NCI-H526 treated with DMSO at 0.1 percent for 48 hours (cell line): ENCODE measurements at regions not wholly inside any gene's neighbourhood (a gene's known extent, or its start where the extent isn't known, plus 50 kb on each side); places are given as distances from the start of the nearest gene placed in this dataset.

Experiments
- DNase-seq: peaks from one replicate; lab custom pipeline; 2025; lab: John Stamatoyannopoulos, UW

GRCh38 chr10:29117781-29118180 lies 171.1 kb upstream of the LYZL1 start:
- no peak for DNase-seq

DNA sequence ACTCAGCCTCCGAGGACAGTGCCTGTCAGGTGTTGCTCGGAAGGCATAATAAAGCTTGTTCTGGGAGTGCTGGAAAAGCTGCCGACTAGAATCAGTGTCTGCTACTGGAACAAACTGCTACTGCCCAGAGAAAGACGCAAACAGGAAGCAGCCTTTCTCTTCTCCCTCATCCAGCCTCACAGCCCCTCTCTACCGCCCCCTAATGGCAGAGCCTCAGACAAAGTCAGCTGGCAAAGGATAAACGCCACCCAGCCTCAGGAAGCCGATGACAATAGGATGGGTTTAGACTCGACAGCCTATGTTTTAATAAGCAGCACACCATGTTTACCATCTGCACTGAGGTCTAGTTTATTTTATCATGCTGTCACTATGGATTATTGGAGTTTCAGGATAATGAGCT lies 169.5 kb upstream of the LYZL1 start:
- no peak for DNase-seq

DNA sequence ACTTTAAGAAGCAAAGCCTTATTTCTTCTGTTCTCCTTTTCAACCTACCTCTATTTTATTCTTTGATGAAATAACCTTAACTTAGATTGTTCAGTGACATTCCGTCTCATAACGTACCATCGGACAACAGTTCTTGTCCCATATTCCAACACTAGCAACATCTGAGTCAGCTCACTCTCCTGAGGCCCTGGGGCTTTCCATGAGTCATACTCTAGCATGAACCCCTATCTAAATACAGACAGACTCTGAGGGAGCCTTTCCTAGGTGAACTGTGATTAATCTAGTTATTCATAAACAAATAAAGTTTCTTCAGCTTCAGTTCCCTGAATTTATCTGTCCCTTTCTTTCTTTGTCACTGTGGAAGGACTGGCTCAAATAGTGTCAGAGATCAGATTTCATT lies 168.7 kb upstream of the LYZL1 start:
- DNase-seq = no peak

DNA sequence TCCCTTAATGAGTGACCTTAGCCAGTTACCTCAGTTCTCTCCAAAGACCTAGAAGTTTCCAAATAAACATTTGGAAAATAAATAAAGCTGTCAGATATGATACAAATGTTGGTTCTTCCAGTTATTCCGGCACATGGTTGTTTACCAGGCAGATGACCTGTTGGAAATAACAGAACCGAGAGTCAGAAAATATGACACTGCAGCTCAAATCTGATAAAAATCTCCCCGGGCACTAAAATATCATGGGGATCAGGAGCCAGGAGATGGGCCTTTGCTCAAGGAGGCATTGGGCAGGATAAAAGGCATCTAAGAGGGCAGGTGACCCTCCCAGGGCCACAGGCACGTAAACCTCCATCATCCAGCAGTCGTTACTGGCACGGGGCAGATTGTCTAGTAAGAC lies 164.0 kb upstream of the LYZL1 start:
- DNase-seq = no peak

DNA sequence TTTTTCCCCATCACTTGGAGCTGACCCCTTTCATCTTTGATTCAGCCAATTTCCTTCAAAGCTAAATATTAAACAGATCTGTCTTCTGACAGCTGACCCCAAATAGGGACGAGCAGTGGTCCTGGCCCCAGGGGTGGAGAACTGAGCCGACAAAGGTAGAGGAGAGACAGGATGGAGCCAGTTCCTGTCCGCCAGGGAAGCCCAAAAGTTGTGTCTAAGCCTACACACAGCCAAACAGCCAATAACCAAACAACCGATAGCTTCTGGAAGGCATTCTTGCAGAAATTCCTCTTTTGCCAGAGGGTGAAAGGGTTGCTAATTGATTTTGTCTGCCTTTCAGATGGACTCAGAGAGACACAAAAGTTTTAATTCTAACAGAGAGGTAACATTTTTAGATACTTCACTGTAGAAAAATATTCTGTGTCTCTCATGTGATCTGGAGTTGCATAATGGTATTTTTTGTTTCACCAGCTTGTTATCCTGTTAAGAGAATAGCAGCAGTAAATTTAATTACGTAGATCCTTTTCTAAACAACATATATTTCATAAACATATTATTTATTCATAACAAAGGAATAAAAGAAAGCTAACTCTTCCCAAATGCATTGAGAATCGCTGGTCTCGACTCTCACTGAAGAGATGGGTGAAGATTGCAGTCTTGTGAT lies 161.7 kb upstream of the LYZL1 start:
- no peak for DNase-seq

- DNase-seq = no peak
Observed at GRCh38 chr10:29127731-29128130, 161.1 kb upstream of the LYZL1 start.

DNA sequence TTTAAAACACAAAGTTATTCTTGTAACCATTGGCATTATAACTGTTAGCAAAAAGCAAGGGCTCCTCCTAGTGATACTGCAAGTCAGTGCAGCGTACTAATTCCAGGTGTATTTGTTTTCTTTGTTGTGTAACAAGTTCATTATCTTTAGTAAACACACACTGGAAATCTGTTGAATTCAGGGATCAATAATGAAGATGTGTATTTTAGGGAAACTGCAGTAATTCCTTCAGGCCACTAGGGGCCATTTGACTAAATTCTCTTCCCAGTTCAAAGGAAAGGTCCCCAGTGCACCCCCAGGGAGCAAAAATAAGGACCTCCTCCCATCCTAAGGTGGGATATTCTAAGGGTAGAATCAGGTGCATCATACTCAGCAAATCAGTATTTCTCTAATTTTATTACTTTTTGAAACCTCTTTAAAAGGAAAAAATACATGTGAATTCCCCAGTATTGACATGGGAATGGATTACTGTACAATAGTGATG lies 158.6 kb upstream of the LYZL1 start:
- peak; percentile 1 for DNase-seq

DNA sequence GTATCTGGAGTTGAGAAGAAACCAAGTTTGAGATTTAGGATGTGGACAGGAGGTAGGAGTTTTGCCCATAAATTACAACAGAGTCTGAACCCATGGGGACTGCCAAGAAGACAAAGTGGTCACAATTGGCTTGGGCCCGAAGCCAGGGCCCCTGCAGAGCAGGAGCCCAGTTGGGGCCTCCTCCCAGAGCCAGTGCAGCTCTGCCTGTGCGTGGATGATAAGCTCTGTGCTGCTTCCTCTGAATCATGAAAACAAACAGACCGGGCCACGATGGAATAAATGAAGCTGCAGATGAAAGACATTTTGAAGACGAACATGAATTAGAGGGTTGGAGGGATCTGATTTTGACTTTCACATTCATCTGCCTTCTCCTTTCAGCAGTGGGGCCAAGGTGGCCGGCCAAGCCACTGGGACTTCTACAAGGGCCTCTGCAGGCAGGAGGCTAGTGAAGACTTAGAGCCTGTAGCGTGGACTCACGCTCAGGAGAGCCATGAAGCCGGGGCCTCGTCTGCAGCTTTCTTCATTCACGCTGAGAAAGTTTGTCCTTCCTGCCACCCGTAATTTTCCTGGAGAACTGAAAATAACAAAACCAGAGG lies 156.8 kb upstream of the LYZL1 start:
- DNase-seq = no peak

GRCh38 chr10:29132551-29133111 lies 156.2 kb upstream of the LYZL1 start:
- no peak for DNase-seq

DNA sequence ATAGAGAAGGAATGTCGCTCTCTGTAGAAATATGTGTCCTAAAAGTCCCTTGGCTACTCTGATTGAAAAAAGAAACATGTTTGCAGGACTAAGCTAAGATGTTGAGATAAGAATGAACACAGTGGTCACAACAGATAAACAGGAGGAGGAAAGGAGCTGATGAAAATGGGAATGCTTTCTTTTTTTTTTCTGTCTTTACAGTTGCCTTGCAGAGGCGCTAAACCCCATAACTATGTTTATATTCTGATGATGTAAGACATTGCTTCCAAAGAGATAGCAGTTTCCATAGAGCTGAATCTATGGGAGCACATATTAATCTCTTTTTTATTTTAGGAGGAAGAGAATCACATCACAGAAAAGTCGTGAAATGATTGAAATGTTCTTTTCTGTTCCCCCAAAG lies 153.5 kb upstream of the LYZL1 start:
- DNase-seq = no peak

- DNase-seq = no peak
Observed at GRCh38 chr10:29136411-29136810, 152.5 kb upstream of the LYZL1 start.

- no peak for DNase-seq
Observed at GRCh38 chr10:29140151-29140550, 148.7 kb upstream of the LYZL1 start.

DNA sequence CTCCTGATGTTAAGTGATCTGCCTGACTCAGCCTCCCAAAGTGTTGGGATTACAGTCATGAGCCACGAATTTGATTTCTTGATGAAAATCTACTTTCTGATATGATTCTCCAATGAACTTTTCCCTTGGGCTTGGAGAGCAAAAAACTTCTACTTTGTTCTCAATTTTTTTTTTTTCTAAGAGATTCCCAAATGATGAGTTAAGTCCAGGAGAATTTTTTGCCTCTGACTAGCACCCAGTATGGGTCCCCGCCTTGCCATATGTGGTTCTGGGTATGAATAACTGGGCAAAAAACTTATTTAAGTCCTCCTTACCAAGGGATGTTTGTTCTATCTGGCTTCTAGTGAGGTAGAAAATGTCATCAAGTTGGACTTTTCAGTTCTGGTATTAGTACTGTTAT lies 147.9 kb upstream of the LYZL1 start:
- no peak for DNase-seq

- DNase-seq = no peak
Observed at GRCh38 chr10:29141761-29142160, 147.1 kb upstream of the LYZL1 start.

DNA sequence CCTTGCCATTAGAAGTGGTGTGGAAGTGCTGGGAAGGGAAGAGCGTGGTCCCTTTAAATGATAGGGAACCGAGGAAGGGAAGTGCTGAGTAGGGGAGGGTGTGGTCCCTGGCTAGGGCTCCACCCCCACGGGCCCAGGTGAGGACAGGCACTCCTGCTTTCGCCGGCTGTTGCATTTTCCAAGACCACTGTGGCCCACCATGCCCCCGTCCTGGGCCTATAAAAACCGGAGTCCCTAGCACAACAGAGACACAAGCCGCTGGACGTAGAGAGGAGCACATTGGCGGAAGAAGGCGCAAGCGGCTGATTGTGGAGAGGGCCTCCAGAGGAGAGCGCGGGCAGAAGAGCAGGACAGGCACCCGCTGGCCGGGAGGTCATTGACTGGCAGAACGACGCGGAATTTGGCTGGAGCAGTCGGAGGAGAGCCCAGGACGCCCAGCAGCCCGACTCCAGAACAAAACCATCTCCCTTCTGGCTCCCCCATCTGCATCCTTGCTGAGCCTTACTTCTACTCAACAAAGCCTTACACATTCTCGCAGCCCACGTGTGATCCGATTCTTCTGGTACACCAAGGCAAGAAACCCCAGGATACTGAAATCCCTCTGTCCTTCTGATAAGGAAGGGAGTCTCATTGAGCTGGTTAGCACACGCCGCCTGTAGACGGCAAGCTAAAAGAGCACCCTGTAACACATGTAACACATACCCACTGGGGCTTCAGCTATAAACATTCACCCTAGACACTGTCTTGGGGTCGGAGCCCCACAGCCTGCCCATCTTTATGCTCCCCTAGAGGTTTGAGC lies 146.2 kb upstream of the LYZL1 start:
- no peak for DNase-seq

DNA sequence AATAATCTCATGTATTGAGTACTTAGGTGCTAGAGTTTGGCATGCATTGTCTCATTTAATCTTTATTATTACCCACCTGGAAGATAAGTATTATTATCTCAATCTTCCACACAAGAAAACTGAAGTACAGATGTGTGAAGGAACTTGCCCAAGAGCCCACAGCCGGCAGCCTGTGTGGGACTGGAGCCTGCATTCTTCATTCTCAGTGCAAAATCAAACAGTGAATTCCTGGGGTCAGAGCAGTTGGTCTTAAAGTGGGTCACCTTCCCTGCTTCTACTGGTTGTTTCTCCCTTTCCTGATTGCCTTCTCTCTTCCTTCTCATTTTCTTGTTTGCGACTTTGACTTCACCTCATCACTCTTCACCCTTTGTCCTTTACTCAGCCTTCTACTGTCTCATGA lies 144.7 kb upstream of the LYZL1 start:
- DNase-seq = no peak

- DNase-seq = no peak
Observed at GRCh38 chr10:29146311-29147100, 142.4 kb upstream of the LYZL1 start.

- DNase-seq = no peak
Observed at GRCh38 chr10:29150010-29150409, 138.9 kb upstream of the LYZL1 start.

DNA sequence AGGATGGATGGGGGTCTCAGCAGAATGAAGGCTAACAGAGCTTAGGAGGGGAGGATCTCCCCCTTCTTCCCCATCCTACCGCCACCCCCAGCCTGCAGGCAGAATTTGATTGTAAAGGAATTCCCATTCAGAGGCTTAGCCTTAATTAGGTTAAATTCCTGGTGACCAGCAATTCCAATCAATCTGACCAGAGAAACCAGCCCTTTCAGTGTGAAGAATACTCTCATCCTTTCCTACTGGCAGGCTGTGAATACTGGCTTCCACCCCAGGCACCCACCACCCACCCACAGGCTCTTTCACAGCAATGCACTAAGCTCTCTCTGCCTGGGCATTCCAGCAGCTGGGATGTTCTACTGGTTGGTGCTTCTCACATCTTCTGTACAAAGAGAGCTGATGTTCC lies 137.9 kb upstream of the LYZL1 start:
- DNase-seq = no peak

GRCh38 chr10:29157321-29157720 lies 131.5 kb upstream of the LYZL1 start:
- no peak for DNase-seq

DNA sequence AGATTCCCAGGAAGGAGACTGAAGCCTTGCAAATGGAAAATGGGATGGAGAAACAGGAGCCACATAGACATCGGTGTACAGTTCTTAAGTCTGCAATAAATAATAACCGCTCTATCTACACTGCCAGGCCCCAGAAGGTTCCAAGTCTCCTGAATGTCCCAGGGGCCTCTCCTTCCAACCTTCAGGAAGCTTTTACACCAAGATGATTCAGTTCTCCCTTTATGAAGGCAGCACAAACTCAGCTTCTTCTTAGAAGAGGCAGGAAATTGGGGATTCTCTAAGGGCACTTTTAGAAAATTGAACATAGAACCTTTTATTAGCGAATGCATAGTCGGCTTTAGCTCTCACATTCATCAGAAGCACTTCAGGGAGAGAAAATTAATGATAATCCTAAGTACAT lies 130.8 kb upstream of the LYZL1 start:
- DNase-seq = no peak

DNA sequence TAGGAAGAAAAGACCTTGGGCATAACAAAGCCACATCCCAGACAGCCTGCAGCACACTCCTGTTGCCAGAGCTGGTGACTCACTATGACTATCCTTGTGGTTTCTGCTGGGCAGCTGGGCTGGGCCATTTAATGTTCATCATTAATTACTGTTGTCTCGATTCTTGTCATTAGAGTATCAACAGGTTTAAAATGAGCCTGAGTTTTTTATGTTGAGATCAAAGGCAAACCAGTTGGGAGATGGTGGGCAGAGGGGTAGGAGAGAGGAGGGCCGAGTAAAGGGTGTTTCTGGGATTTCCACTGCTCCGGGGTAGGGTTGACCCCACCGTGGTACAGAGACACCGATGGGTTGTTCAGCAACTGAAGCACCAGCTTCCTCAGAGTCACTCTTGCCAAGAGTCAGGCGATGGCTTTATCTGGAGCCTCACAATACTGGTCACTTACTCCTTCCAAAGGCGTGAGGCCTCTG lies 128.7 kb upstream of the LYZL1 start:
- DNase-seq = no peak
